Lower leg skin (tissue), 4 donors: ENCODE measurements at regions not wholly inside any gene's neighbourhood (a gene's known extent, or its start where the extent isn't known, plus 50 kb on each side); places are given as distances from the start of the nearest gene placed in this dataset.

ENCODE experiments used
- DNase-seq, 2 donors: peaks; one replicate each; pipeline ENCODE4 v3.0.0-alpha.2; 2019; ENCODE audit warnings: low spot score in 2 of 2
- H3K4me3 ChIP-seq: fragments of 200-600 bp; sonication (generic); 2 replicates; pipeline ENCODE4 v1.5.1; 2017; ENCODE audit warnings: mild to moderate bottlenecking, low read depth; ENCODE audit not compliant: poor library complexity, severe bottlenecking
- CTCF ChIP-seq, 3 donors: fragments of 450-650 bp; IDR thresholded peaks; one replicate each; pipeline ENCODE4 v1.5.1; 2016; ENCODE audit warnings: antibody characterized with exemption in 3 of 3, mild to moderate bottlenecking in 3 of 3, moderate library complexity in 2 of 3
- POLR2A ChIP-seq, 2 donors: fragments of 450-650 bp; IDR thresholded peaks; one replicate each; pipeline ENCODE4 v1.6.1; 2016 to 2017; ENCODE audit warnings: antibody characterized with exemption in 2 of 2, mild to moderate bottlenecking in 1 of 2, moderate library complexity in 1 of 2
- WGBS, 2 donors: methylation state at CpG; one replicate each; pipeline ENCODE4 v1.1.5; 2018; 5-methylcytosine and 5-hydroxymethylcytosine counted together
- intact Hi-C: fragments of 100-400 bp; cut with DNase I; formaldehyde crosslinking; loops from one replicate; pipeline ENCODE4 v1.15.0; 2023; ENCODE audit warnings: low total_unique reads

DNA sequence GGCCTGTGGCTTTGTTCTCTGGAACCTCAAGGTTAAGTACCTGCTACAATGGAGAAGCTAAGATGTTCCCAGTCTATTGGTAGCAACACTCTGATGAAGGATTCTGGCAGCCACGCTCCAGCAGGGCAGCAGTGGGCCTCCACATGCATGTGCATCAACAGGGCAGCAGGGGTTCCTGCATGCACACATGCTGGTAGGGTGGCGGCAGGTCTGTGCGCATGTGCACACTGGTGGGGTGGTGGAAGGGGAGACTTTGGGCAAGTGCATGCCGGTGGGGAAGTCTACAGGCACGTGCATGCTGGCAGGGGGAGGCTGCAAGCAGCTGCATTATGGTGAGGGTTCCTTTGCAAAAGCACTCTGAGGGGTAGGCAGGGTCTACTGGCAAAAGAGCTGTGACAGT lies 160.7 kb downstream of the NKX6-1 start:
- DNase-seq: no peak
- 88 to 96% methylated on average over 5 of the region's 5 CpGs for WGBS, 2 donors
- intact Hi-C loops: no loop called here
- H3K4me3 ChIP-seq: no peak overlapping the region
- no peak for TF ChIP-seq CTCF (IDR thresholded peaks at IDR 0.05)
- no peak for TF ChIP-seq POLR2A (IDR thresholded peaks at IDR 0.05)

- 59 to 66% methylated on average over 3 of the region's 3 CpGs for WGBS, 2 donors
Observed at GRCh38 chr4:84336964-84337705, 162.0 kb downstream of the NKX6-1 start.

GRCh38 chr4:84327526-84327925 lies 171.6 kb downstream of the NKX6-1 start:
- DNase-seq: no peak
- no peak overlapping the region for H3K4me3 ChIP-seq
- no peak for TF ChIP-seq CTCF (IDR thresholded peaks at IDR 0.05)
- intact Hi-C loops: no loop called here

More at GRCh38 chr4:84336964-84337705, 162.0 kb downstream of the NKX6-1 start:
- no peak overlapping the region for H3K4me3 ChIP-seq
- TF ChIP-seq CTCF (IDR thresholded peaks at IDR 0.05): no peak
- TF ChIP-seq POLR2A (IDR thresholded peaks at IDR 0.05): no peak
- intact Hi-C loops: no loop called here
- DNase-seq: no peak

- DNase-seq: no peak
- no peak for TF ChIP-seq POLR2A (IDR thresholded peaks at IDR 0.05)
- TF ChIP-seq CTCF (IDR thresholded peaks at IDR 0.05): no peak
- intact Hi-C loops: no loop called here
- H3K4me3 ChIP-seq: no peak overlapping the region
- 74 to 77% methylated on average over 2 of the region's 2 CpGs for WGBS, 2 donors
Observed at GRCh38 chr4:84325625-84326024, 173.5 kb downstream of the NKX6-1 start.

DNA sequence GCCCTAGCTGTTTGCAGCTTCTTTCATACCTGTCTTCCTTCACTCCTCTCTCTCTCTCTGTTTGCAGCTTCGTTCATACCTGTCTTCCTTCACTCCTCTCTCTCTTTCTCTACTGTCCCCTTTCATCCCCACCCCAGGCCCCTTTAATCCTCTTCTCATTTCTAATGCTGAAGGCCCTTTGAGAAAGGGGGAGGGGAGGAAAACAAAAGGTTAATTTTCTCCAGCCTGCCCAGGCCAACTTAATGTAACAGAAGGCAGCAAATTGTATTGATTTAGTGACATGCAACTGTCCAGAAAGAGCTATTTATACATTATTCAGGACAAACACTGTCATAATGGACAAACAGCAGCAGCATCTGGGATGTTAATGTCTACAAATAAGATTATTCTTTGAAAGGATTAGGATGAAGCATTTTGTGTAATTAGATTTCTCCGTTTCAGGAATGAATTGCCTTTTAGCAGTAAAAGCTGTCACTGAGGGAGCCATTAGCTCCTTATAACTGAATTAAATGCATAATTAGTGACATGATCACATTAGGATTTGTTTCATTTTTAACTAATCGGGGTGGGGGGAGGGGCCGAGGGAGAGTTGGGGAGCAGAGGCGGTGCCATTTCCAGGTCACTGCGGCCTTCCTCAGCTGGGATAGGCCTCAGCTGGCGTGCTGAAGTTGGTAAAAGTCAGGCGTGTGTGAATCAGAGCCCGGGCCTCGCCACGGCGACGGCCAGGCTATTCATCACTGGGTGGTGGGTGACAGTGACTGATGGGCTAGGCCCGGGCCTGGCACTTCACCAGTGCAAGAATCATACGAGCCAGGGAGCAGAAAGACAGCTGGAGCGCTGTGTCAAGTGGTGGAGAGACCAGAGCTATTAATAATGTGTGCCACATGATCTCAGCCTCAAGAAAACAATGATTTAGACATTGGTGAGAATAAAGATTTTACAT lies 174.5 kb downstream of the NKX6-1 start:
- H3K4me3 ChIP-seq: no peak overlapping the region
- intact Hi-C loops: no loop called here
- no peak for TF ChIP-seq POLR2A (IDR thresholded peaks at IDR 0.05)
- TF ChIP-seq CTCF (IDR thresholded peaks at IDR 0.05): no peak
- no peak for DNase-seq
- 33 to 38% methylated on average over 16 of the region's 16 CpGs for WGBS, 2 donors
